ENCODE measurements at regions not wholly inside any gene's neighbourhood (a gene's known extent, or its start where the extent isn't known, plus 50 kb on each side); places are given as distances from the start of the nearest gene placed in this dataset.

- H3K4me1 ChIP-seq: no peaks in the 10 kb centered on the region
- no peaks in the 10 kb centered on the region for H3K9me3 ChIP-seq
- H3K27me3 ChIP-seq (ENCODE audit: insufficient read depth in 3 of 3, low read length in 2 of 3): no peaks in the 10 kb centered on the region
- no peak for DNase-seq
- H3K27ac ChIP-seq: no peak overlapping the region
- intact Hi-C loops (cut with DNase I): no loop called here
- ATAC-seq: no peak
- no peak for TF ChIP-seq CTCF (IDR thresholded peaks at IDR 0.05)
- H3K4me3 ChIP-seq: no peak overlapping the region
- H3K36me3 ChIP-seq (ENCODE audit: insufficient read depth in 1 of 2, low read depth in 1 of 2): no peaks in the 10 kb centered on the region
Observed at GRCh38 chr10:90344226-90344625, 513.6 kb downstream of the HTR7 start.

- H3K9me3 ChIP-seq: no peaks in the 10 kb centered on the region
- intact Hi-C loops (cut with DNase I): no loop called here
- no peak for TF ChIP-seq CTCF (IDR thresholded peaks at IDR 0.05)
- H3K27ac ChIP-seq: no peak overlapping the region
- no peak for DNase-seq
- no peak overlapping the region for H3K4me3 ChIP-seq
- ATAC-seq: no peak
- no peaks in the 10 kb centered on the region for H3K4me1 ChIP-seq
- H3K27me3 ChIP-seq (ENCODE audit: insufficient read depth in 3 of 3, low read length in 2 of 3): no peaks in the 10 kb centered on the region
- whole genome bisulfite sequencing, 3 donors: 77 to 88% (median 81%) methylated on average over 2 of the region's 2 CpGs
- H3K36me3 ChIP-seq (ENCODE audit: insufficient read depth in 1 of 2, low read depth in 1 of 2): no peaks in the 10 kb centered on the region
Observed at GRCh38 chr10:90347239-90347638, 510.6 kb downstream of the HTR7 start.

GRCh38 chr10:90350122-90350521, 507.7 kb downstream of the HTR7 start:
- Histone ChIP-seq H3K36me3 (ENCODE audit: insufficient read depth in 1 of 2, low read depth in 1 of 2) (no peaks in the 10 kb centered on the region), H3K4me3 (no peak overlapping the region), H3K27me3 (ENCODE audit: insufficient read depth in 3 of 3, low read length in 2 of 3) (no peaks in the 10 kb centered on the region), H3K27ac (no peak overlapping the region), H3K4me1 (no peaks in the 10 kb centered on the region), H3K9me3 (no peaks in the 10 kb centered on the region)
- DNase-seq (no peak), ATAC-seq (no peak)
- WGBS, 3 donors: 97 to 100% (median 99%) methylated on average over 1 of the region's 1 CpG
- no peak for TF ChIP-seq CTCF (IDR thresholded peaks at IDR 0.05)
- intact Hi-C loops (cut with DNase I): no loop called here

- H3K4me3 ChIP-seq: no peak overlapping the region
- no peak for TF ChIP-seq CTCF (IDR thresholded peaks at IDR 0.05)
- WGBS, 3 donors: 45 to 50% (median 48%) methylated on average over 7 of the region's 7 CpGs
- H3K9me3 ChIP-seq: no peaks in the 10 kb centered on the region
- intact Hi-C loops (cut with DNase I): no loop called here
- no peaks in the 10 kb centered on the region for H3K36me3 ChIP-seq (ENCODE audit: insufficient read depth in 1 of 2, low read depth in 1 of 2)
- H3K4me1 ChIP-seq: no peaks in the 10 kb centered on the region
- H3K27me3 ChIP-seq (ENCODE audit: insufficient read depth in 3 of 3, low read length in 2 of 3): no peaks in the 10 kb centered on the region
- no peak overlapping the region for H3K27ac ChIP-seq
- no peak for ATAC-seq
- DNase-seq: no peak
Observed at GRCh38 chr10:90352288-90352687, 505.6 kb downstream of the HTR7 start.

- Histone ChIP-seq H3K9me3 (no peaks in the 10 kb centered on the region), H3K27me3 (ENCODE audit: insufficient read depth in 3 of 3, low read length in 2 of 3) (no peaks in the 10 kb centered on the region), H3K4me3 (no peak overlapping the region), H3K27ac (no peak overlapping the region), H3K36me3 (ENCODE audit: insufficient read depth in 1 of 2, low read depth in 1 of 2) (no peaks in the 10 kb centered on the region), H3K4me1 (no peaks in the 10 kb centered on the region)
- ATAC-seq (no peak), DNase-seq (no peak)
- WGBS, 3 donors: 59 to 72% (median 63%) methylated on average over 4 of the region's 4 CpGs
- intact Hi-C loops (cut with DNase I): no loop called here
- TF ChIP-seq CTCF (IDR thresholded peaks at IDR 0.05): no peak
Observed at GRCh38 chr10:90354914-90355313, 502.9 kb downstream of the HTR7 start.
